ENCODE measurements at regions not wholly inside any gene's neighbourhood (a gene's known extent, or its start where the extent isn't known, plus 50 kb on each side); places are given as distances from the start of the nearest gene placed in this dataset.
"Not testable (repeated sequence)": the region's sequence is repeated elsewhere in the genome, so short reads cannot be mapped to it uniquely, and the experiment has no call there.

- Mint-ChIP-seq H3K4me1 (ENCODE audit: low read depth) (no peaks in the 10 kb centered on the region), H3K36me3 (ENCODE audit: low read depth) (peaks cover 25% of the 10 kb centered on the region), H3K27ac (no peak overlapping the region), H3K9me3 (peaks cover 47% of the 10 kb centered on the region), H3K4me3 (no peak overlapping the region), H3K27me3 (ENCODE audit: low read depth) (no peaks in the 10 kb centered on the region)
- intact Hi-C loops (cut with micrococcal nuclease): no loop called here
- no peak for DNase-seq
- CTCF ChIA-PET: interaction anchor here (1.3 kb wide), 1 partner anchor 10 kb away, joined by 3 read pairs; no protein-coding TSS in a partner anchor
Observed at GRCh38 chr12:47610686-47611252, 95.1 kb downstream of the RPAP3 start.

GRCh38 chr12:47609806-47610205 is 96.0 kb downstream of the RPAP3 start:
- CTCF ChIA-PET: no interaction called here
- no peak overlapping the region for H3K4me3 Mint-ChIP-seq
- intact Hi-C loops (cut with micrococcal nuclease): no loop called here
- H3K27me3 Mint-ChIP-seq (ENCODE audit: low read depth): no peaks in the 10 kb centered on the region
- H3K9me3 Mint-ChIP-seq: peaks cover 52% of the 10 kb centered on the region
- H3K36me3 Mint-ChIP-seq (ENCODE audit: low read depth): peaks cover 28% of the 10 kb centered on the region
- peaks cover 5% of the 10 kb centered on the region for H3K4me1 Mint-ChIP-seq (ENCODE audit: low read depth)
- no peak overlapping the region for H3K27ac Mint-ChIP-seq
- DNase-seq: no peak

- H3K4me3 Mint-ChIP-seq; H3K27ac Mint-ChIP-seq; DNase-seq; intact Hi-C loops (cut with micrococcal nuclease); H3K27me3 Mint-ChIP-seq (ENCODE audit: low read depth): not testable (repeated sequence)
- CTCF ChIA-PET: interaction anchor here (0.6 kb wide), 1 partner anchor 623 kb away, joined by 6 read pairs; no protein-coding TSS in a partner anchor
- Mint-ChIP-seq H3K4me1 (ENCODE audit: low read depth) (peaks cover 13% of the 10 kb centered on the region), H3K36me3 (ENCODE audit: low read depth) (peaks cover 21% of the 10 kb centered on the region), H3K9me3 (peaks cover 44% of the 10 kb centered on the region)
Observed at GRCh38 chr12:47608671-47609070, 97.2 kb downstream of the RPAP3 start.

GRCh38 chr12:47604221-47604873 is 101.5 kb downstream of the RPAP3 start:
- H3K27ac Mint-ChIP-seq: no peak overlapping the region
- CTCF ChIA-PET: interaction anchor here (0.5 to 1.0 kb wide), 3 partner anchors 11 to 534 kb away, joined by 3 to 7 read pairs (median 3); no protein-coding TSS in a partner anchor
- peak; percentile 17 for DNase-seq
- no peak overlapping the region for H3K4me3 Mint-ChIP-seq
- intact Hi-C loops (cut with micrococcal nuclease): no loop called here
- peaks cover 29% of the 10 kb centered on the region for H3K9me3 Mint-ChIP-seq
- peaks cover 15% of the 10 kb centered on the region for H3K4me1 Mint-ChIP-seq (ENCODE audit: low read depth)
- H3K36me3 Mint-ChIP-seq (ENCODE audit: low read depth): peaks cover 17% of the 10 kb centered on the region
- H3K27me3 Mint-ChIP-seq (ENCODE audit: low read depth): no peaks in the 10 kb centered on the region

GRCh38 chr12:47602949-47603558 is 102.8 kb downstream of the RPAP3 start:
- peaks cover 17% of the 10 kb centered on the region for H3K36me3 Mint-ChIP-seq (ENCODE audit: low read depth)
- H3K4me3 Mint-ChIP-seq: no peak overlapping the region
- H3K9me3 Mint-ChIP-seq: peaks cover 29% of the 10 kb centered on the region
- intact Hi-C loops (cut with micrococcal nuclease): no loop called here
- H3K27ac Mint-ChIP-seq: no peak overlapping the region
- no peaks in the 10 kb centered on the region for H3K27me3 Mint-ChIP-seq (ENCODE audit: low read depth)
- H3K4me1 Mint-ChIP-seq (ENCODE audit: low read depth): peaks cover 15% of the 10 kb centered on the region
- CTCF ChIA-PET: interaction anchor here (0.7 to 1.1 kb wide), 4 partner anchors 10 to 532 kb away, joined by 3 to 6 read pairs (median 4); no protein-coding TSS in a partner anchor
- no peak for DNase-seq

GRCh38 chr12:47602325-47602724 is 103.5 kb downstream of the RPAP3 start:
- intact Hi-C loops (cut with micrococcal nuclease): no loop called here
- no peak for DNase-seq
- Mint-ChIP-seq H3K27me3 (ENCODE audit: low read depth) (no peaks in the 10 kb centered on the region), H3K4me1 (ENCODE audit: low read depth) (peaks cover 15% of the 10 kb centered on the region), H3K4me3 (no peak overlapping the region), H3K36me3 (ENCODE audit: low read depth) (peaks cover 11% of the 10 kb centered on the region), H3K9me3 (peaks cover 22% of the 10 kb centered on the region), H3K27ac (no peak overlapping the region)
- CTCF ChIA-PET: interaction anchor here (0.7 kb wide), 1 partner anchor 444 kb away, joined by 4 read pairs; no protein-coding TSS in a partner anchor

GRCh38 chr12:47601071-47601470 is 104.8 kb downstream of the RPAP3 start:
- intact Hi-C loops (cut with micrococcal nuclease): no loop called here
- Mint-ChIP-seq H3K36me3 (ENCODE audit: low read depth) (peaks cover 3% of the 10 kb centered on the region), H3K27me3 (ENCODE audit: low read depth) (no peaks in the 10 kb centered on the region), H3K4me1 (ENCODE audit: low read depth) (peaks cover 15% of the 10 kb centered on the region), H3K9me3 (peaks cover 16% of the 10 kb centered on the region), H3K27ac (no peak overlapping the region), H3K4me3 (no peak overlapping the region)
- CTCF ChIA-PET: no interaction called here
- DNase-seq: no peak

- H3K36me3 Mint-ChIP-seq (ENCODE audit: low read depth): no peaks in the 10 kb centered on the region
- no peaks in the 10 kb centered on the region for H3K27me3 Mint-ChIP-seq (ENCODE audit: low read depth)
- H3K27ac Mint-ChIP-seq: no peak overlapping the region
- peaks cover 5% of the 10 kb centered on the region for H3K4me1 Mint-ChIP-seq (ENCODE audit: low read depth)
- no peak for DNase-seq
- intact Hi-C loops (cut with micrococcal nuclease): no loop called here
- H3K9me3 Mint-ChIP-seq: peaks cover 3% of the 10 kb centered on the region
- CTCF ChIA-PET: interaction anchor here (1.0 kb wide), 1 partner anchor 45 kb away, joined by 3 read pairs; no protein-coding TSS in a partner anchor
- H3K4me3 Mint-ChIP-seq: no peak overlapping the region
Observed at GRCh38 chr12:47591795-47592194, 114.0 kb downstream of the RPAP3 start.

- Mint-ChIP-seq H3K4me3 (no peak overlapping the region), H3K4me1 (ENCODE audit: low read depth) (peaks cover 5% of the 10 kb centered on the region), H3K27me3 (ENCODE audit: low read depth) (no peaks in the 10 kb centered on the region), H3K36me3 (ENCODE audit: low read depth) (no peaks in the 10 kb centered on the region), H3K9me3 (peaks cover 3% of the 10 kb centered on the region), H3K27ac (no peak overlapping the region)
- intact Hi-C loops (cut with micrococcal nuclease): no loop called here
- no peak for DNase-seq
- CTCF ChIA-PET: no interaction called here
Observed at GRCh38 chr12:47591361-47591791, 114.5 kb downstream of the RPAP3 start.

- H3K4me1 Mint-ChIP-seq (ENCODE audit: low read depth): peaks cover 5% of the 10 kb centered on the region
- no peak overlapping the region for H3K27ac Mint-ChIP-seq
- CTCF ChIA-PET: no interaction called here
- intact Hi-C loops (cut with micrococcal nuclease): no loop called here
- H3K9me3 Mint-ChIP-seq: no peaks in the 10 kb centered on the region
- no peaks in the 10 kb centered on the region for H3K36me3 Mint-ChIP-seq (ENCODE audit: low read depth)
- DNase-seq: no peak
- H3K27me3 Mint-ChIP-seq (ENCODE audit: low read depth): no peaks in the 10 kb centered on the region
- H3K4me3 Mint-ChIP-seq: no peak overlapping the region
Observed at GRCh38 chr12:47590771-47591360, 115.0 kb downstream of the RPAP3 start.

- no peak overlapping the region for H3K27ac Mint-ChIP-seq
- CTCF ChIA-PET: interaction anchor here (1.4 kb wide), 1 partner anchor 40 kb away, joined by 5 read pairs; no protein-coding TSS in a partner anchor
- no peaks in the 10 kb centered on the region for H3K36me3 Mint-ChIP-seq (ENCODE audit: low read depth)
- H3K9me3 Mint-ChIP-seq: no peaks in the 10 kb centered on the region
- H3K4me1 Mint-ChIP-seq (ENCODE audit: low read depth): peaks cover 5% of the 10 kb centered on the region
- no peaks in the 10 kb centered on the region for H3K27me3 Mint-ChIP-seq (ENCODE audit: low read depth)
- no peak overlapping the region for H3K4me3 Mint-ChIP-seq
- intact Hi-C loops (cut with micrococcal nuclease): no loop called here
- DNase-seq: no peak
Observed at GRCh38 chr12:47586952-47587669, 118.7 kb downstream of the RPAP3 start.

- intact Hi-C loops (cut with micrococcal nuclease): no loop called here
- CTCF ChIA-PET: interaction anchor here (0.6 kb wide), 2 partner anchors 105 to 345 kb away, joined by 3 read pairs; no protein-coding TSS in a partner anchor
- Mint-ChIP-seq H3K9me3 (no peaks in the 10 kb centered on the region), H3K4me1 (ENCODE audit: low read depth) (peaks cover 5% of the 10 kb centered on the region), H3K36me3 (ENCODE audit: low read depth) (no peaks in the 10 kb centered on the region), H3K27me3 (ENCODE audit: low read depth) (no peaks in the 10 kb centered on the region), H3K4me3 (no peak overlapping the region), H3K27ac (no peak overlapping the region)
- no peak for DNase-seq
Observed at GRCh38 chr12:47585507-47585906, 120.3 kb downstream of the RPAP3 start.

Data from activated naive CD4-positive, alpha-beta T cell treated with anti-CD3 and anti-CD28 coated beads for 36 hours (primary cell).